ENCODE measurements at regions not wholly inside any gene's neighbourhood (a gene's known extent, or its start where the extent isn't known, plus 50 kb on each side); places are given as distances from the start of the nearest gene placed in this dataset.

DNA sequence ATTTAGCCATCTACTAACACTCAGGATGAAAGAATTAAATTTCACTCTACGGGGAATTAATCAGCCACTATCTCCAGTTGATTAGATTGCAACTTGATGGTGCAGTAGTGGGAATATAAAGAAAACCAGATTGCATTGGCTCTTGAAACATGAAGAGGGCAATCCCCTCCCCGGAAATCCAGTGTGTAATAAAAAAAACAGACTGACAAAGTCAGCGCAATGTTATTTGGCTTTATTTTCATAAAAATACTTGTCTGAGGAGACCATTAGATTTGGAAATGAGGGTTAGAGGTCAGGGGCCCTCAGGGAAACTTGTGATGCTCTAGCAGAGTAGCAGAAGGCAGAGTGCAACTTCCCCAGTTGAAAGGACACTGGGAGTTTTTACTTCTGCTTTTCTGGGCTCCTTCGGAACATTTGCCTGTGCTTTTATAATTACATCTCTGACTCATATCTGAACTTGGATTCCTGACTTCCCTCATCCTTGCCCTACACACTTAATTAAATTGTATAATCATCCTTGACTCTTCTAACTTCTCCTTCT, 326.8 kb downstream of the TUSC7 start (continued):
- TF ChIP-seq ZNF274 (IDR thresholded peaks at IDR 0.05; ENCODE audit: borderline replicate concordance, extremely low read depth, low read length) (no peak), GTF2F1 (IDR thresholded peaks at IDR 0.05; ENCODE audit: borderline replicate concordance, low read depth, low read length) (no peak), CBX8 (IDR thresholded peaks at IDR 0.05; ENCODE audit: borderline replicate concordance, low read depth, low read length) (no peak), SUZ12 (IDR thresholded peaks at IDR 0.05; ENCODE audit: low read length) (no peak), RFX5 (IDR thresholded peaks at IDR 0.05; ENCODE audit: borderline replicate concordance, low read depth, low read length) (no peak)
